Parathyroid adenoma (tissue), 2 donors: ENCODE measurements at regions not wholly inside any gene's neighbourhood (a gene's known extent, or its start where the extent isn't known, plus 50 kb on each side); places are given as distances from the start of the nearest gene placed in this dataset.
"Not testable (repeated sequence)": the region's sequence is repeated elsewhere in the genome, so short reads cannot be mapped to it uniquely, and the experiment has no call there.

Source experiments
- H2AFZ ChIP-seq: fragments of 300-600 bp; sonication (generic); one replicate; pipeline ENCODE4 v1.7.0; 2017; ENCODE audit warnings: antibody characterized with exemption, mild to moderate bottlenecking
- H3K27ac ChIP-seq: fragments of 300-600 bp; sonication (generic); one replicate; pipeline ENCODE4 v1.7.0; 2017
- H3K27me3 ChIP-seq: fragments of 300-600 bp; sonication (generic); one replicate; pipeline ENCODE4 v1.7.0; 2017; ENCODE audit warnings: low read length; ENCODE audit not compliant: control insufficient read depth, insufficient read depth
- H3K36me3 ChIP-seq: fragments of 300-600 bp; sonication (generic); one replicate; pipeline ENCODE4 v1.7.0; 2017; ENCODE audit warnings: low read length; ENCODE audit not compliant: control insufficient read depth, insufficient read depth
- H3K4me1 ChIP-seq: fragments of 300-600 bp; sonication (generic); one replicate; pipeline ENCODE4 v1.7.0; 2017; ENCODE audit warnings: control low read depth
- H3K4me2 ChIP-seq: fragments of 300-600 bp; sonication (generic); one replicate; pipeline ENCODE4 v1.7.0; 2017; ENCODE audit warnings: low read length
- H3K4me3 ChIP-seq: fragments of 300-600 bp; sonication (generic); one replicate; pipeline ENCODE4 v1.7.0; 2017; ENCODE audit warnings: low read depth, low read length
- H3K79me2 ChIP-seq: fragments of 300-600 bp; sonication (generic); one replicate; pipeline ENCODE4 v1.7.0; 2017; ENCODE audit warnings: control low read depth
- H3K9ac ChIP-seq: fragments of 300-600 bp; sonication (generic); one replicate; pipeline ENCODE4 v1.7.0; 2017; ENCODE audit warnings: mild to moderate bottlenecking
- H3K9me3 ChIP-seq: fragments of 300-600 bp; sonication (generic); one replicate; pipeline ENCODE4 v1.7.0; 2017; ENCODE audit warnings: low read length; ENCODE audit not compliant: control insufficient read depth
- TF ChIP-seq, protein P1 (sequence below): fragments of 300-600 bp; sonication (generic); IDR thresholded peaks from one replicate; pipeline ENCODE4 v1.7.0; 2017; ENCODE audit warnings: antibody characterized with exemption, mild to moderate bottlenecking
- donor health status: primary hyperparathyroidism.

GRCh38 chr20:7171911-7172310 lies 404.4 kb downstream of the BMP2 start:
- Histone ChIP-seq H3K4me3 (no peak overlapping the region), H3K79me2 (no peaks in the 10 kb centered on the region)
- TF ChIP-seq, protein P1, sequence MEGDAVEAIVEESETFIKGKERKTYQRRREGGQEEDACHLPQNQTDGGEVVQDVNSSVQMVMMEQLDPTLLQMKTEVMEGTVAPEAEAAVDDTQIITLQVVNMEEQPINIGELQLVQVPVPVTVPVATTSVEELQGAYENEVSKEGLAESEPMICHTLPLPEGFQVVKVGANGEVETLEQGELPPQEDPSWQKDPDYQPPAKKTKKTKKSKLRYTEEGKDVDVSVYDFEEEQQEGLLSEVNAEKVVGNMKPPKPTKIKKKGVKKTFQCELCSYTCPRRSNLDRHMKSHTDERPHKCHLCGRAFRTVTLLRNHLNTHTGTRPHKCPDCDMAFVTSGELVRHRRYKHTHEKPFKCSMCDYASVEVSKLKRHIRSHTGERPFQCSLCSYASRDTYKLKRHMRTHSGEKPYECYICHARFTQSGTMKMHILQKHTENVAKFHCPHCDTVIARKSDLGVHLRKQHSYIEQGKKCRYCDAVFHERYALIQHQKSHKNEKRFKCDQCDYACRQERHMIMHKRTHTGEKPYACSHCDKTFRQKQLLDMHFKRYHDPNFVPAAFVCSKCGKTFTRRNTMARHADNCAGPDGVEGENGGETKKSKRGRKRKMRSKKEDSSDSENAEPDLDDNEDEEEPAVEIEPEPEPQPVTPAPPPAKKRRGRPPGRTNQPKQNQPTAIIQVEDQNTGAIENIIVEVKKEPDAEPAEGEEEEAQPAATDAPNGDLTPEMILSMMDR = no peak

GRCh38 chr20:7174554-7174953 lies 407.1 kb downstream of the BMP2 start:
- H2AFZ ChIP-seq = no peak overlapping the region
- no peaks in the 10 kb centered on the region for H3K9me3 ChIP-seq
- no peaks in the 10 kb centered on the region for H3K4me1 ChIP-seq
- TF ChIP-seq, protein P1 = no peak
- no peak overlapping the region for H3K4me3 ChIP-seq
- no peaks in the 10 kb centered on the region for H3K27me3 ChIP-seq
- no peak overlapping the region for H3K9ac ChIP-seq
- H3K79me2 ChIP-seq = no peaks in the 10 kb centered on the region
- H3K27ac ChIP-seq = no peak overlapping the region
- no peak overlapping the region for H3K4me2 ChIP-seq
- H3K36me3 ChIP-seq = no peaks in the 10 kb centered on the region

More at GRCh38 chr20:7171911-7172310, 404.4 kb downstream of the BMP2 start:
- Histone ChIP-seq H3K9ac (no peak overlapping the region), H3K36me3 (no peaks in the 10 kb centered on the region), H3K9me3 (no peaks in the 10 kb centered on the region), H3K27ac (no peak overlapping the region), H3K4me2 (no peak overlapping the region), H2AFZ (no peak overlapping the region), H3K4me1 (no peaks in the 10 kb centered on the region), H3K27me3 (no peaks in the 10 kb centered on the region)

DNA sequence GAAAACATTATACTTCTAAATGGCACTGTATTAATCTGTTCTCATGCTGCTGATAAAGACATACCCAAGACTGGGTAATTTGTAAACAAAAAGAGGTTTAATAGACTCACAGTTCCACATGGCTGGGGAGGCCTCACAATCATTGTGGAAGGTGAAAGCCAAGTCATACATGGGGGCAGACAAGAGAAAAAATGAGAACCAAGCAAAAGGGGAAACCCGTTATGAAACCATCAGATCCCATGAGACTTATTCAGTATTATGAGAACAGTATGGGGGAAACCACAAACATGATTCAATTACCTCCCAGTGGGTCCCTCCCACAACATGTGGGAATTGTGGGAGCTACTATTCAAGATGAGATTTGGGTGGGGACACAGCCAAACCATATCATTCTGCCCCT lies 408.3 kb downstream of the BMP2 start:
- H3K9me3 ChIP-seq = not testable (repeated sequence)

DNA sequence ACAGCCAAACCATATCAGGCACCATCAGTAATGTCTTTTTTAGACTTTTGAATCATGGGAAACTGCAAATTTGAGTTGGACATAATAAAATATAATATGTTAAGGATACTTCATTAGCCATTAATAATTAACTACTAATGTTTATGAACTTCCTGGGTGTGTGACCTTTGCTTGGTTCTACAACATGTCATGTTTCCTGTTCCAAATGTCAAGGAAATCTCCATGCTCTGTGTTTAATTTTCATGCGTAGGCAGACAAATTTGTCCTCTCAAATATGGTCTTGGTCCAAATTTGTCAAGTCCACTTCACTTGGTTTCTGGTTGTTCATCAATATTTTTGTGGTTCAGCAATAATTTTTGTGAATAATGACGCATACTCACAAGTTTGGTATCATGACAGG lies 410.5 kb downstream of the BMP2 start:
- Histone ChIP-seq H3K36me3 (no peaks in the 10 kb centered on the region), H2AFZ (no peak overlapping the region), H3K27me3 (no peaks in the 10 kb centered on the region), H3K27ac (no peak overlapping the region), H3K9me3 (no peaks in the 10 kb centered on the region), H3K4me2 (no peak overlapping the region), H3K4me3 (no peak overlapping the region), H3K4me1 (no peaks in the 10 kb centered on the region), H3K79me2 (no peaks in the 10 kb centered on the region), H3K9ac (no peak overlapping the region)
- TF ChIP-seq, protein P1 = no peak

More for the DNA sequence above, 408.3 kb downstream of the BMP2 start:
- not testable (repeated sequence) for H3K79me2 ChIP-seq, H3K9ac ChIP-seq, H3K4me2 ChIP-seq, H2AFZ ChIP-seq, H3K27ac ChIP-seq, H3K4me3 ChIP-seq, H3K27me3 ChIP-seq, H3K4me1 ChIP-seq, H3K36me3 ChIP-seq

DNA sequence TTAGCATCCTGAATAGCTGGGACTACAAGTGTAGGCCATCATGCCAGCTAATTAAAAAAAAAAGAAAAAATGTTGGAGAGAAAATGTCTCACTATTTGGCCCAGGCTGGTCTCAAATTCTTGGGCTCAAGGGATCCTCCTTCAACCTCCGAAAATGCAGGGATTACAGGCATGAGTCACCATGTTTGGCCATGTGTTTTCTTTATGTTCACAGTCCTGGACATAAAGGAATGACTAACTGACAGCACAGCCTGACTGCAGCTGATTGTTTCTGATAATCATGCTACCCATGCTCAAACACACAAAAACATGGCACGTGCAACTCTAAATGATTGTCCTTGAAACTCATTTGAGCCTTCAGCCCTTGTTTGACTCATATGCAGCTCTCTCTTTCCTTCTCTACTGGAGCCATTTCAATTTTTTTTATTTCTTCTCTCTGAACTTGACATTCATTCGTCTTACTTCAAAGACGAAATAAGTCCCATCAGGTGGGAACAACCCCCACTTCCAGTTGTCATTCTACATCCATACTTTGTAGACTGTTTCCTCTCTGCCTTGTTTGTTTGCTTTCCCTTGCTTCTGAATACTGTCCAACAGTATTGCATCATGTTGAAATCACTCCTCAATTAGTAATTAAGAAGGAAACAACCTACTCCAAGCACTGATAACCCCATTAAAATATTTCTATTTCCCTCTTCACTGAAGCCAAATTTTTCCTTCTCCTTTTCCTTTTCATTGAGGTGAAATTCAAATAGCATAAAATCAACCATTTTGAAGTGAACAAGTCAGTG lies 413.0 kb downstream of the BMP2 start:
- Histone ChIP-seq H3K79me2 (no peaks in the 10 kb centered on the region), H3K9ac (no peak overlapping the region), H3K27me3 (no peaks in the 10 kb centered on the region), H3K4me3 (no peak overlapping the region), H2AFZ (no peak overlapping the region), H3K4me1 (no peaks in the 10 kb centered on the region), H3K4me2 (no peak overlapping the region), H3K27ac (no peak overlapping the region), H3K36me3 (no peaks in the 10 kb centered on the region), H3K9me3 (no peaks in the 10 kb centered on the region)
- TF ChIP-seq, protein P1 = no peak
